Tibial nerve (tissue), 3 donors: ENCODE measurements at regions not wholly inside any gene's neighbourhood (a gene's known extent, or its start where the extent isn't known, plus 50 kb on each side); places are given as distances from the start of the nearest gene placed in this dataset.

Experiments used
- POLR2A ChIP-seq, 2 donors: fragments of 450-650 bp; IDR thresholded peaks; one replicate each; pipeline ENCODE4 v1.6.1; 2017; ENCODE audit warnings: antibody characterized with exemption in 2 of 2, mild to moderate bottlenecking in 2 of 2, moderate library complexity in 2 of 2
- TF ChIP-seq, protein P1 (sequence below), 5 experiments: fragments of 200-600 bp in 3 of 5; fragments of 450-650 bp in 2 of 5; sonication (generic) in 3 of 5; IDR thresholded peaks; one replicate each; pipeline ENCODE4 v1.5.1; 2016 to 2019; ENCODE audit warnings: antibody characterized with exemption in 5 of 5, mild to moderate bottlenecking in 3 of 5, moderate library complexity in 2 of 5

GRCh38 chr6:14477559-14477958, 360.0 kb downstream of the CD83 start:
- no peak for TF ChIP-seq POLR2A (IDR thresholded peaks at IDR 0.05)
- TF ChIP-seq, protein P1, sequence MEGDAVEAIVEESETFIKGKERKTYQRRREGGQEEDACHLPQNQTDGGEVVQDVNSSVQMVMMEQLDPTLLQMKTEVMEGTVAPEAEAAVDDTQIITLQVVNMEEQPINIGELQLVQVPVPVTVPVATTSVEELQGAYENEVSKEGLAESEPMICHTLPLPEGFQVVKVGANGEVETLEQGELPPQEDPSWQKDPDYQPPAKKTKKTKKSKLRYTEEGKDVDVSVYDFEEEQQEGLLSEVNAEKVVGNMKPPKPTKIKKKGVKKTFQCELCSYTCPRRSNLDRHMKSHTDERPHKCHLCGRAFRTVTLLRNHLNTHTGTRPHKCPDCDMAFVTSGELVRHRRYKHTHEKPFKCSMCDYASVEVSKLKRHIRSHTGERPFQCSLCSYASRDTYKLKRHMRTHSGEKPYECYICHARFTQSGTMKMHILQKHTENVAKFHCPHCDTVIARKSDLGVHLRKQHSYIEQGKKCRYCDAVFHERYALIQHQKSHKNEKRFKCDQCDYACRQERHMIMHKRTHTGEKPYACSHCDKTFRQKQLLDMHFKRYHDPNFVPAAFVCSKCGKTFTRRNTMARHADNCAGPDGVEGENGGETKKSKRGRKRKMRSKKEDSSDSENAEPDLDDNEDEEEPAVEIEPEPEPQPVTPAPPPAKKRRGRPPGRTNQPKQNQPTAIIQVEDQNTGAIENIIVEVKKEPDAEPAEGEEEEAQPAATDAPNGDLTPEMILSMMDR (IDR thresholded peaks at IDR 0.05), result no peak
